GM12878 (cell line): ENCODE measurements at regions not wholly inside any gene's neighbourhood (a gene's known extent, or its start where the extent isn't known, plus 50 kb on each side); places are given as distances from the start of the nearest gene placed in this dataset.

ENCODE experiments used
- ATAC-seq: fragments of 200-7000 bp; cut with Tn5 transposase; 3 replicates; pipeline ENCODE4 v1.9.1; 2020; ENCODE audit warnings: mild to moderate bottlenecking, moderate library complexity
- BruUV-seq: library from RNA; stranded (reverse); fragments of 400-500 nt; replicated peaks from 2 replicates; lab custom pipeline; 2021; lab: Mats Ljungman, UMichigan
- CTCF ChIA-PET: fragments of 300-600 bp; sonication (Branson Sonifier 250); formaldehyde crosslinking; extraction: SDS; loops from one replicate; lab custom pipeline; 2021; ENCODE audit warnings: inconsistent platforms; lab: Yijun Ruan, JAX
- POLR2A ChIA-PET: fragments of 350-600 bp; formaldehyde crosslinking; extraction: SDS; loops from one replicate; lab custom pipeline; 2021; ENCODE audit warnings: inconsistent platforms; lab: Charles Lee
- RAD21 ChIA-PET: fragments of 300-600 bp; sonication (Branson Sonifier 250); formaldehyde crosslinking; loops from one replicate; lab custom pipeline; 2023; ENCODE audit warnings: antibody characterized with exemption; ENCODE audit not compliant: unreplicated experiment; lab: Charles Lee
- SMC1A ChIA-PET: fragments of 300-600 bp; sonication (Branson Sonifier 250); formaldehyde crosslinking; loops from one replicate; lab custom pipeline; 2023; ENCODE audit not compliant: unreplicated experiment, uncharacterized antibody; lab: Charles Lee
- DNase-seq: peaks from one replicate; pipeline ENCODE4 v3.0.0-alpha.2; 2011; ENCODE audit warnings: low read depth, low spot score
- FAIRE-seq: peaks from 3 replicates; lab custom pipeline; 2011; peaks lifted over from hg19 to GRCh38; lab: Jason Lieb, UNC
- H2AFZ ChIP-seq: 2 replicates; pipeline ENCODE4 v1.6.0; 2011; ENCODE audit warnings: low read depth, low read length, control low read depth; ENCODE audit not compliant: control insufficient read depth
- H3K27ac ChIP-seq: 2 replicates; pipeline ENCODE4 v1.5.1; 2011; ENCODE audit warnings: control low read depth; ENCODE audit not compliant: control insufficient read depth, insufficient read depth
- H3K27me3 ChIP-seq, 2 experiments: replicated peaks in 1 of 2; 2 replicates each; pipeline versions ENCODE4 v1.6.0 to v1.6.1; 2011; ENCODE audit warnings: low read length in 1 of 2; ENCODE audit not compliant: control insufficient read depth in 2 of 2, insufficient read depth in 2 of 2
- H3K36me3 ChIP-seq, 2 experiments: 2 replicates each; pipeline ENCODE4 v1.5.1; 2011; ENCODE audit warnings: low read length in 1 of 2; ENCODE audit not compliant: control insufficient read depth in 2 of 2, insufficient read depth in 2 of 2
- H3K4me1 ChIP-seq: 2 replicates; pipeline ENCODE4 v1.6.1; 2011; ENCODE audit warnings: mild to moderate bottlenecking, low read length, moderate library complexity, mixed read lengths; ENCODE audit not compliant: control insufficient read depth, insufficient read depth
- H3K4me2 ChIP-seq: 2 replicates; pipeline ENCODE4 v1.6.0; 2011; ENCODE audit warnings: control low read depth; ENCODE audit not compliant: control insufficient read depth, insufficient read depth
- H3K4me3 ChIP-seq: fragments of 200-600 bp; sonication (generic); 2 replicates; pipeline ENCODE4 v1.5.1; 2016
- H3K79me2 ChIP-seq: 2 replicates; pipeline ENCODE4 v1.6.0; 2011; ENCODE audit warnings: low read length; ENCODE audit not compliant: control insufficient read depth, insufficient read depth
- H3K9ac ChIP-seq: 2 replicates; pipeline ENCODE4 v1.8.0; 2011; ENCODE audit warnings: low read length, control low read depth, mixed read lengths; ENCODE audit not compliant: control insufficient read depth, insufficient read depth
- H3K9me3 ChIP-seq: replicated peaks from 3 replicates; pipeline ENCODE4 v1.5.1; 2011; ENCODE audit warnings: mild to moderate bottlenecking, low read length; ENCODE audit not compliant: control insufficient read depth, insufficient read depth
- H4K20me1 ChIP-seq: 2 replicates; pipeline ENCODE4 v1.6.0; 2011; ENCODE audit not compliant: control insufficient read depth, insufficient read depth
- BRCA1 ChIP-seq: IDR thresholded peaks from 2 replicates; pipeline ENCODE4 v1.6.1; 2011; ENCODE audit warnings: low read depth, low read length, improper control_type of control experiment
- ETV6 ChIP-seq, 2 experiments: fragments of 450-650 bp in 1 of 2; IDR thresholded peaks in 1 of 2; conservative IDR thresholded peaks in 1 of 2; 2 replicates each; pipeline ENCODE4 v1.6.1; 2014; ENCODE audit warnings: antibody characterized with exemption in 1 of 2, borderline replicate concordance in 1 of 2, low read depth in 1 of 2, mild to moderate bottlenecking in 1 of 2, moderate library complexity in 1 of 2
- EZH2 ChIP-seq: IDR thresholded peaks from 2 replicates; pipeline ENCODE4 v1.6.1; 2012; ENCODE audit warnings: low read depth, mild to moderate bottlenecking, control low read depth, inconsistent platforms, low read length, borderline replicate concordance; ENCODE audit not compliant: control insufficient read depth
- FOXM1 ChIP-seq: IDR thresholded peaks from 2 replicates; pipeline ENCODE4 v1.6.1; 2012; ENCODE audit warnings: low read depth, mild to moderate bottlenecking, inconsistent platforms, low read length, moderate library complexity
- HCFC1 ChIP-seq: fragments of 150-350 bp; IDR thresholded peaks from 2 replicates; pipeline ENCODE4 v1.6.1; 2014; ENCODE audit warnings: low read length
- KDM1A ChIP-seq: fragments of 200-600 bp; sonication (generic); IDR thresholded peaks from 2 replicates; pipeline ENCODE4 v1.6.1; 2016; ENCODE audit warnings: borderline replicate concordance
- MTA3 ChIP-seq: IDR thresholded peaks from 2 replicates; pipeline ENCODE4 v1.6.1; 2012; ENCODE audit warnings: low read length, inconsistent platforms, borderline replicate concordance
- MYC ChIP-seq: IDR thresholded peaks from 2 replicates; pipeline ENCODE4 v1.6.1; 2011; ENCODE audit warnings: mild to moderate bottlenecking, low read length, moderate library complexity, inconsistent platforms; ENCODE audit not compliant: insufficient read depth, insufficient replicate concordance, insufficient read length, severe bottlenecking
- NFIC ChIP-seq: IDR thresholded peaks from 2 replicates; pipeline ENCODE4 v1.6.1; 2012; ENCODE audit warnings: low read depth, mild to moderate bottlenecking, inconsistent platforms, low read length, moderate library complexity
- PML ChIP-seq: IDR thresholded peaks from 2 replicates; pipeline ENCODE4 v1.6.1; 2012; ENCODE audit warnings: low read length, inconsistent platforms
- SMC3 ChIP-seq: IDR thresholded peaks from 2 replicates; pipeline ENCODE4 v1.6.1; 2011; ENCODE audit warnings: low read length, improper control_type of control experiment, borderline replicate concordance
- SPI1 ChIP-seq: IDR thresholded peaks from 2 replicates; pipeline ENCODE4 v1.6.1; 2011; ENCODE audit warnings: low read depth, mild to moderate bottlenecking, low read length, moderate library complexity, borderline replicate concordance; ENCODE audit not compliant: insufficient read depth
- ZBED1 ChIP-seq: IDR thresholded peaks from 2 replicates; pipeline ENCODE4 v1.6.1; 2016; ENCODE audit warnings: borderline replicate concordance
- ZNF24 ChIP-seq: fragments of 450-650 bp; IDR thresholded peaks from 2 replicates; pipeline ENCODE4 v1.6.1; 2017; ENCODE audit warnings: antibody characterized with exemption, mild to moderate bottlenecking
- WGBS: methylation state at CpG from one replicate; pipeline ENCODE4 v1.1.6; 2016; ENCODE audit warnings: low lambda C conversion rate; ENCODE audit not compliant: insufficient replicate concordance, insufficient coverage; ENCODE audit errors: missing lambda C conversion rate; 5-methylcytosine and 5-hydroxymethylcytosine counted together
- in situ Hi-C: fragments of 300-500 bp; cut with MboI; formaldehyde crosslinking; loops from 9 replicates; pipeline ENCODE4 v1.14.3; 2018; ENCODE audit warnings: mixed read lengths
- intact Hi-C: fragments of 100-400 bp; cut with micrococcal nuclease; formaldehyde crosslinking; loops from one replicate; pipeline ENCODE4 v1.14.2; 2022; ENCODE audit not compliant: unreplicated experiment
- TF ChIP-seq, protein P1 (sequence below): fragments of 450-650 bp; IDR thresholded peaks from 2 replicates; pipeline ENCODE4 v1.6.1; 2016; ENCODE audit warnings: mild to moderate bottlenecking
- TF ChIP-seq, protein P2 (sequence below): IDR thresholded peaks from 2 replicates; pipeline ENCODE4 v1.6.1; 2012; ENCODE audit warnings: low read depth, low read length, improper control_type of control experiment
- TF ChIP-seq, protein P3 (sequence below): fragments of 450-650 bp; IDR thresholded peaks from 2 replicates; pipeline ENCODE4 v1.6.1; 2018; ENCODE audit warnings: mild to moderate bottlenecking, low read depth, moderate library complexity; ENCODE audit not compliant: partially characterized antibody
- TF ChIP-seq, protein P4 (sequence below): fragments of 450-650 bp; formaldehyde crosslinking; IDR thresholded peaks from 2 replicates; pipeline ENCODE4 v1.4.0; 2022; ENCODE audit warnings: mild to moderate bottlenecking, moderate library complexity

DNA sequence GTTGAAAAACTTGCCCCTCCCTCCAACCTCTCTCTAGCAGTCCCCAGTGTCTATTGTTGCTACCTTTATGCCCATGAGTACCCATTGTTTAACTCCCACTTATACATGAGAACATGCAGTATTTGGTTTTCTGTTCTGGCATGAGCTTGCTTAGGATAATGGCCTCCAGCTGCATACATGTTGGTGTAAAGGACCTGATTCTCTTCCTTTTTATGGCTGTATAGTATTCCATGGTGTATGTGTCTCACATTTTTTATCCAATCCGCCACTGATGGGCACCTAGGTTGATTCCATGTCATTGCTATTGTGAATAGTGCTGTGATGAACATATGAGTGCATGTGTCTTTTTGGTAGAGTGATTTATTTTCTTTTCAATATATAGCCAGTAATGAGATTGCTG lies 50.0 kb upstream of the GPC4 start:
- Histone ChIP-seq H3K9me3 (no peaks in the 10 kb centered on the region), H3K4me1 (no peaks in the 10 kb centered on the region), H3K36me3 (no peaks in the 10 kb centered on the region), H3K9ac (no peak overlapping the region), H3K27ac (no peak overlapping the region), H3K4me2 (no peak overlapping the region), H3K27me3 (no peaks in the 10 kb centered on the region), H3K79me2 (no peaks in the 10 kb centered on the region), H3K4me3 (no peak overlapping the region), H4K20me1 (no peaks in the 10 kb centered on the region), H2AFZ (no peak overlapping the region)
- WGBS, result 5% methylated on average over 1 of the region's 1 CpG
- TF ChIP-seq HCFC1, result no peak
- TF ChIP-seq, protein P1, sequence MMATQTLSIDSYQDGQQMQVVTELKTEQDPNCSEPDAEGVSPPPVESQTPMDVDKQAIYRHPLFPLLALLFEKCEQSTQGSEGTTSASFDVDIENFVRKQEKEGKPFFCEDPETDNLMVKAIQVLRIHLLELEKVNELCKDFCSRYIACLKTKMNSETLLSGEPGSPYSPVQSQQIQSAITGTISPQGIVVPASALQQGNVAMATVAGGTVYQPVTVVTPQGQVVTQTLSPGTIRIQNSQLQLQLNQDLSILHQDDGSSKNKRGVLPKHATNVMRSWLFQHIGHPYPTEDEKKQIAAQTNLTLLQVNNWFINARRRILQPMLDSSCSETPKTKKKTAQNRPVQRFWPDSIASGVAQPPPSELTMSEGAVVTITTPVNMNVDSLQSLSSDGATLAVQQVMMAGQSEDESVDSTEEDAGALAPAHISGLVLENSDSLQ, result no peak
- TF ChIP-seq EZH2, result no peak
- TF ChIP-seq, protein P2, sequence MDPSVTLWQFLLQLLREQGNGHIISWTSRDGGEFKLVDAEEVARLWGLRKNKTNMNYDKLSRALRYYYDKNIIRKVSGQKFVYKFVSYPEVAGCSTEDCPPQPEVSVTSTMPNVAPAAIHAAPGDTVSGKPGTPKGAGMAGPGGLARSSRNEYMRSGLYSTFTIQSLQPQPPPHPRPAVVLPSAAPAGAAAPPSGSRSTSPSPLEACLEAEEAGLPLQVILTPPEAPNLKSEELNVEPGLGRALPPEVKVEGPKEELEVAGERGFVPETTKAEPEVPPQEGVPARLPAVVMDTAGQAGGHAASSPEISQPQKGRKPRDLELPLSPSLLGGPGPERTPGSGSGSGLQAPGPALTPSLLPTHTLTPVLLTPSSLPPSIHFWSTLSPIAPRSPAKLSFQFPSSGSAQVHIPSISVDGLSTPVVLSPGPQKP, result no peak
- no peak for TF ChIP-seq SMC3
- no peak for TF ChIP-seq FOXM1
- no peak for TF ChIP-seq MYC
- no peak for TF ChIP-seq SPI1
- TF ChIP-seq BRCA1, result no peak
- TF ChIP-seq MTA3, result no peak
- TF ChIP-seq, protein P3, sequence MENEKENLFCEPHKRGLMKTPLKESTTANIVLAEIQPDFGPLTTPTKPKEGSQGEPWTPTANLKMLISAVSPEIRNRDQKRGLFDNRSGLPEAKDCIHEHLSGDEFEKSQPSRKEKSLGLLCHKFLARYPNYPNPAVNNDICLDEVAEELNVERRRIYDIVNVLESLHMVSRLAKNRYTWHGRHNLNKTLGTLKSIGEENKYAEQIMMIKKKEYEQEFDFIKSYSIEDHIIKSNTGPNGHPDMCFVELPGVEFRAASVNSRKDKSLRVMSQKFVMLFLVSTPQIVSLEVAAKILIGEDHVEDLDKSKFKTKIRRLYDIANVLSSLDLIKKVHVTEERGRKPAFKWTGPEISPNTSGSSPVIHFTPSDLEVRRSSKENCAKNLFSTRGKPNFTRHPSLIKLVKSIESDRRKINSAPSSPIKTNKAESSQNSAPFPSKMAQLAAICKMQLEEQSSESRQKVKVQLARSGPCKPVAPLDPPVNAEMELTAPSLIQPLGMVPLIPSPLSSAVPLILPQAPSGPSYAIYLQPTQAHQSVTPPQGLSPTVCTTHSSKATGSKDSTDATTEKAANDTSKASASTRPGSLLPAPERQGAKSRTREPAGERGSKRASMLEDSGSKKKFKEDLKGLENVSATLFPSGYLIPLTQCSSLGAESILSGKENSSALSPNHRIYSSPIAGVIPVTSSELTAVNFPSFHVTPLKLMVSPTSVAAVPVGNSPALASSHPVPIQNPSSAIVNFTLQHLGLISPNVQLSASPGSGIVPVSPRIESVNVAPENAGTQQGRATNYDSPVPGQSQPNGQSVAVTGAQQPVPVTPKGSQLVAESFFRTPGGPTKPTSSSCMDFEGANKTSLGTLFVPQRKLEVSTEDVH, result no peak
- no peak for TF ChIP-seq NFIC
- no peak for TF ChIP-seq PML
- no peak for TF ChIP-seq ETV6 (conservative IDR thresholded peaks at IDR 0.05 in 1 of 2, IDR thresholded peaks at IDR 0.05 in 1 of 2; ENCODE audit: borderline replicate concordance in 1 of 2, low read depth in 1 of 2)
- TF ChIP-seq KDM1A, result no peak
- TF ChIP-seq, protein P4, sequence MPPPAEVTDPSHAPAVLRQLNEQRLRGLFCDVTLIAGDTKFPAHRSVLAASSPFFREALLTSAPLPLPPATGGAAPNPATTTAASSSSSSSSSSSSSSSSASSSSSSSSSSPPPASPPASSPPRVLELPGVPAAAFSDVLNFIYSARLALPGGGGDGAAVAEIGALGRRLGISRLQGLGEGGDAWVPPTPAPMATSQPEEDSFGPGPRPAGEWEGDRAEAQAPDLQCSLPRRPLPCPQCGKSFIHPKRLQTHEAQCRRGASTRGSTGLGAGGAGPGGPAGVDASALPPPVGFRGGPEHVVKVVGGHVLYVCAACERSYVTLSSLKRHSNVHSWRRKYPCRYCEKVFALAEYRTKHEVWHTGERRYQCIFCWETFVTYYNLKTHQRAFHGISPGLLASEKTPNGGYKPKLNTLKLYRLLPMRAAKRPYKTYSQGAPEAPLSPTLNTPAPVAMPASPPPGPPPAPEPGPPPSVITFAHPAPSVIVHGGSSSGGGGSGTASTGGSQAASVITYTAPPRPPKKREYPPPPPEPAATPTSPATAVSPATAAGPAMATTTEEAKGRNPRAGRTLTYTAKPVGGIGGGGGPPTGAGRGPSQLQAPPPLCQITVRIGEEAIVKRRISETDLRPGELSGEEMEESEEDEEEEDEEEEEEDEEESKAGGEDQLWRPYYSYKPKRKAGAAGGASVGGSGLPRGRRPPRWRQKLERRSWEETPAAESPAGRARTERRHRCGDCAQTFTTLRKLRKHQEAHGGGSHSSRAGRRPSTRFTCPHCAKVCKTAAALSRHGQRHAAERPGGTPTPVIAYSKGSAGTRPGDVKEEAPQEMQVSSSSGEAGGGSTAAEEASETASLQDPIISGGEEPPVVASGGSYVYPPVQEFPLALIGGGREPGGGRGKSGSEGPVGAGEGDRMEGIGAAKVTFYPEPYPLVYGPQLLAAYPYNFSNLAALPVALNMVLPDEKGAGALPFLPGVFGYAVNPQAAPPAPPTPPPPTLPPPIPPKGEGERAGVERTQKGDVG (CRISPR knock-in tag), result no peak
- no peak for TF ChIP-seq ZNF24
- no peak for TF ChIP-seq ZBED1
- ChIA-PET POLR2A (no interaction called here), SMC1A (no interaction called here), CTCF (no interaction called here), RAD21 (no interaction called here)
- FAIRE-seq (no peak), ATAC-seq (no peak), DNase-seq (no peak)
- no TSS peak for BruUV-seq
- intact Hi-C loops (no loop called here), in situ Hi-C loops (no loop called here)
